ENCODE measurements at regions not wholly inside any gene's neighbourhood (a gene's known extent, or its start where the extent isn't known, plus 50 kb on each side); places are given as distances from the start of the nearest gene placed in this dataset.

DNA sequence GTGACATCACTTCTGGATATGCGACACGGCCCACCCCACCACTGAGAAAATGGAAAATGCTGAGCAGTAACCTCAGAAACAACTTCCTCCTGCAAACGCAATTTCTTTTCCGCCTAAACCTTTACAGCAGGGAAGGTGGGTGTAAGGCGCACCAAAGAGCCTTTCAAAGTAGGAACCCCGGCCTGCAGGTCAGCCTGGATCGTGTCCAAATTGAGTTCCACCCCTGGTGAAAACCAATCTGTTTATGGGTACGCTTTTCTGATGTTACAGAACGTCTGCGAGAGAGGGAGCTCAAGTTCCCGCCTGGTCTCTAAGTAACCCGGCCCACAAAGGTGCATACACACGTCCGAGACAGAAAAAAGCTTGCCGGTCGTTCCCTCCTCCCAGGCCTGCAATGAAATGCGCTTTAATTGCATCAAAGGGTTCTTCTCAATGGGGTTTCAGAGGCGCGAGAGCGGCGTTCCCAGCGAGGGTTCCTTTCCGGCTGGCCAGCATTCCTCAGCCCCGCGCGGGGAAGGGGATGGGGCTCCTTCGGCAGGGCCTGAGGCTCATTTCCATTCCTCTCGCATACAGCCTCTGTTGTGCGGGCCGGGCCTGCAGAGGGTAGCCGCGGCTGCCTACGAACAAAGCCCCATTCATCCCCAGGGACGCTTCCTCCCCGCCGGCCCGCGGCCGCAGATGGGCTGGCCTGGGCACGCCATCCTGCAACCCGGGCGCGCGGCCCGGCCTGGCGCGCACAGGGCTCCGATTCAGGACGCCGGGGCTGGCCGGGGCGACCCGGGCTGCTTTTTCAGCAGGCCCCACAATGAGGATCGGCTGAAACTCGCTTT is 138.1 kb downstream of the TMCO5A start:
- DNase-seq (ENCODE audit: low spot score): peak; percentile 92

DNA sequence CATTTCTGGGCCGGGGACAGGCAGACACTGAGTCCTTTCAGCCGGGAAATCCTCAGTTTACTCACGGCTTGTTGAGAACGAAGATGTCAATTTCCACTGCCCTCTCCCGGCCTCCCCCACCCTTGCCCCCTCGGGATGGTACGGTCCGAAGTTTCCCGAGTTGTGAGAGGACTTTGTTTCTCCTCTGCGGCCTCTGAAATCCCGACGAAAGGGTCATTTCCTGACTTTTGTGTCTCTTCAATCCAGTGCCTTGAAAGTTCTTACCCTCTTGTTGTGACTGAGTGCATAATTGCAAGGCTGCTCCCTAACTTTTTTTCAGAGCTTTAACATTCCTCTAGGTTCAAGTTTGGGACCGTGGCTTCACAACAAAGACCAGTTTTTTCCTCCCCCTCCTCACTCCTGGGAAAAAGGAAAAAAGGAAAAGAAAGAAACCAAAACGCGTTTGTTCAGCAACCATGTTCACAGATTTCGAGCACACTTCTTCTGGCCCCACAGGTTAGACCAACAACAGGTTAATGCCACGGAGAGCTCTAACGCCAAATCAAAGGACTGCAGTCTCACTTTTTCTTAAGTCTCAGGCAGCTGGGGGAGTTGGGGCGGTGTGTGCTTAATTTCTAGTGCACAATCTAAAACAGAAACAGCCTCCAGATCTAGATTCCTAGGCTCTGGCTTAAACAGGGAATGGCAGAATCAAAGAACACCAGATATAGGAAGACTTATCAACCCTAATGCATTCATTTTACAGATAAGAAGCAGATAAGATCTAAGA is 138.9 kb downstream of the TMCO5A start:
- DNase-seq (ENCODE audit: low spot score): no peak

DNA sequence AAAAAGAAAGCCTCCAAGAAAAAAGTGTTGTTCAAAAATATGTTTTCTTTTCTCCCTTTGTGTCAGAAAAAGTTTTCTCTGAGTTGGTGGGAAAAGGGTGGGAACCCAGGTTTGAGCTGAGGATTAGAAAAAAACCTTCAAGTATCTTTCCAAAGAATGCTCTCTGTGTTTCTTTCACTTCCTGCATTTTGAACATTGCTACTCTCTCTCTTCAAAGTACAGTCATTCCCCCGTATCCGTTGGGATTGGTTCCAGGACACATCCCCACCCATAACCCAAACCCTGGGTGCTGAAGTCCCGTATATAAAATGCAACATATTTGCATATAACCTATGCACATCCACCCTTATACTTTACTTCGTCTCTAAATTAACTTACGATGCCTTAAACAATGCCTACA is 139.6 kb downstream of the TMCO5A start:
- no peak for DNase-seq (ENCODE audit: low spot score)

DNA sequence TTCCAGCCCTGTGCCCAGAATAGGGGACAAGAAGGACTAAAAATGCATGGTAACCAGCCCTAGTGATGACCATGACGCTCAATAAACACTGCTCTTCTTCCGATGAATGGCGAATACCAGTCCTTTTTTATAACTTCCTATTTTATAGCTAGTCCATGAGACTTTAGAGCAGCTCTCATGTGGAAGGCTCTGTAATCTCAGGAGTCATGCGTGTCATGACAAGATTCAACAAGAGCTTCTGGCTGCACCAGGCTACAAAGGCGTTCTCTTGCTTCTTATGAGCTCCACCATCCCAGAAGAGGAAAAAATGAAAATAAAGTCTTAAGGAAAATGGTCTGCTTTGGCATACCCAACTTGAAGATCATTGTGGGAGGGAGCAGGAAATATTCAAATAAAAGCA is 141.0 kb downstream of the TMCO5A start:
- DNase-seq (ENCODE audit: low spot score): no peak

DNA sequence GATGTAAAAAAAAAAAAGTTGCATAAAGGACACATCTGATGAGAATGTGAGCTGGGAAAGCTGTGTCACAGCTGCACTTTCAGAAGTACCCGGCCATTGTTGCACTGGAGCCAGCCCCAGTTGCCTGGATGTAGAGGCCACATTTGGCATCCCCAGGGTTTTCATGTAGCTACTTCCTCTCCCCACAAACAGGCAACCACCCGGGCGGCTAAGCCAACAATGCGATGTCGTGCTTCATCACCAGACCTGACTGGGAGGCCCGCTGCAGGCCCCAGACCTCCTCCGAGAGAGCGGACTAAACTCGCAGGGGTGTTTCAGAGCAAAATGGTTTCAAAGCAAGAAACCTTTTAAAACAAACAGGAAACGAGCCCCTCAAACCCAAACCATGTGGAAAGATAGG is 142.3 kb downstream of the TMCO5A start:
- no peak for DNase-seq (ENCODE audit: low spot score)

DNA sequence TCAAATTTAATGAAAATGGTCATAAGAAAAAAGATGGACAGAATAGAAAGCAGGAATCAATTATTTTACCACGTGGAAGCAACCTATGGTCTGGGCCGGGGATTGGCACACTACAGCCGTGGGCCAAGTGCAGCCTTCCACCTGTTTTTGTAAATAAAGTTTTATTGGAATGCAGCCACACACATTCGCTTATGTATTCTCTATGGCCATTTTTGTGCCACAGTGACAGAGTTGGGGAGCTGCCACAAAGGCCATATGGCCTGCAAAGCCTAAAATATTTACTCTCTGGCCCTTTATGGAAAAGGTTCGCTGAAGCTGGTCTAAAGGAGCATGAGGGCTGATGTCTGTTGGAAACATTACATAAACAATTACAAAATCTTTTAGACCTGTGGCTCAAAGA is 144.8 kb downstream of the TMCO5A start:
- no peak for DNase-seq (ENCODE audit: low spot score)

DNA sequence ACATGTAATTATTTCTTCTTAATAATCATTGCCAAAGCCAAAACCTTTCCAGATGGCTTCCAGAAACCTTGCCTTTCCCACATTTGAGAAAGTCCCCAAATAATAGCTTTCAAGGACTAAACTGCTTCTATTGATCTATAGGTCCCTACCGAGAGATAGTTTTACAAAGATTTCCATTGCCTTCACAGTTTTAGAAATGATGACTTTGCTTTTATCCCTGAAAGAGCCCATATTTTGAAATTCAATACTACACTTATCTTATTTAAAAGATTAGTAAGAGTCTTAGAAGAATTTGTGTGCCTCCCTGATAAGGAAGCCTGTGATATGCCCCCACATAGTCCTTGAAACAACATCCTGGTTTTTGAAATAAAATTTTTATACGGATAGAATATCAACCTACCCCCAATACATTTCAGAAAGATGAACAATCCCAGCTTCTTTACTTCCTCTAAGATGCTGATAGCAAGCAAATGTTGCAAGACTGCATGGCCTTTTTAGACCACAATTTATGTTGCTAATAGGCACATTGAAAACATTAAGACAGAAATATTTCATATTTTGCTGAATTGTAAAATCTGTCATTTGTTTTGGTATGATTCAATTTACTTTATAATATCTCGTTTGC is 146.3 kb downstream of the TMCO5A start:
- DNase-seq (ENCODE audit: low spot score): no peak

DNA sequence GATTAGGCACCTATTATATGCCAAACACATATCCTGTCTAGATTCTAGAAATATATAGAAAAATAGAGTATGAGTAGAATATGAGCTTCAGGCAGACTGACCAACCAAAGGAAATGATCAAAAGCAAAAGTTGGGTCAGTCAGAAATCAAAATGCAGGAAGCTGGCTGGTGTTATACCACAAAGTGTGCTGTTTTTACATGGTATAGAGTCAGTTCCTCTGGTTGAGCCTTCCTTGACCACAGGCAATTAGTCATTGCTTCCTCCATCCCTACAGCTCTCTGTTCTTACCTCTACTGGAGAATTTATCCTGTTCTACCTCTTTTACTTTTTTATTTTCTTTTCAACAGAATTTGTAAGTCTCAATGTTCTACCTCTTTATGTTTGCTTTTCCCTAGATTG is 149.8 kb downstream of the TMCO5A start:
- DNase-seq (ENCODE audit: low spot score): no peak

DNA sequence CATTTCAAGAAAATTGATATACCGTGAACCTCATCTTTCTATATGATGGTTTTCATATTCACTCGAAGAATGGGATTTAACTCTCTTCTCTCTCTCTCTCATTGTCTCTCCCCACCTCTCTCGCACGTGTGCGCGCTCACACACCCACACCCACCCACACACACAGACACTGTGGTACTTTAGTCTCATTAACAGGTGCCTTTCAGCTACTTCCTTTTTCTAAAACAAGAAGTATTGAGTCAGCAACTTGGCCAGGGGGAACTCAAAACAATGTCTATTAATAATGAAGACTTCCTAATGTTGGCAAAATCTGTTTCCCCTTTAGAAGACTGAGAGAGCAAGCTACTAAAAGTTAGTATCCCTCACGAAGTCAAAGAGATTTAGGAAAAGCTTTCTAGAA is 150.7 kb downstream of the TMCO5A start:
- no peak for DNase-seq (ENCODE audit: low spot score)

DNA sequence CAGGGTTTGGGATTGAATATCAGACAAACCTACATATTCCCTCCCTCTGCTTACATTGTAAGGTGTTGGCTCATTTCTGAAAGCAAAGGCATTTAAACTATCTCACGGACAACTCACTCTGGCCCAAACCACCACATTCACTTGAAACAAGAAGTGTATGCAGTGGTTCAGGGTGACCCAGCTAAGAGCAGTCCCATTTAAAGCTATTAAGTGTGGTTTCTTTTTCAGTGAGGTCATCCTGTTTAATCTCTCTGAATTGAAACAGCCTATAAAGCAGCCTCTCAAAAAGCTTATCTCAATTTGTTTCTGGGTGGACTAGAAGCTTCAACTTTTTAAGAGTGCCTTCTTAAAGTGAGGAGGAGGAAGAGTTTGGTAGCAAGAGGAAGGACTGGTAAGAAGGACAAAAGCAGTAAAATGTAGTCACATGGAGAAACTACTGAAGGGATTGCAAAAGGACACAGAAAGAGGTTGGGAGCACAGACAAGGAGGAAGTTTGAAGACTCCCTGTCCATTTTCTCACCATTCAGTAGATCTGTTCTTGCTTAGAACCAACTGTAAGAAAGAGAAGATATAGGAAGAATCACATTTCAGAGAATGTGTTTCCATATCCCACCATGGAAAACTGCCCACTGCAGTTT is 151.6 kb downstream of the TMCO5A start:
- no peak for DNase-seq (ENCODE audit: low spot score)

DNA sequence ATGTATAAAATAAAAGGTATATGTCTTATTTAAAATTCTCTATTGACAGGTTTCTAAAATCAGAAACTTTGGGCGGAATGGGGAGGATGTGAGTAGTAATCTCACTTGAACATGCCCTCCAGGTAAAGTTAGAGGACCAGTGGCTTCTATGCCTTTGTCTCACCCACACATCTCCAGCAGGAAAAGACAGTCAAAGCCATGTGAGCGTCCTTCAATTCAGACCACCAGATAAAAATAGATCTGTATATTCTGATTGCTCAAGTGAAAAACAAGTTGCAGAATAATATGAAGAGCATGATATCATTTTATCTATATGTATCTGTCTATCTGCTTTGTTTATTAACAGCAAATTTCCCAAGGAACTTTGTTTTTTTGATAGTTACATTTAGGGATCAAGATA is 152.2 kb downstream of the TMCO5A start:
- no peak for DNase-seq (ENCODE audit: low spot score)

DNA sequence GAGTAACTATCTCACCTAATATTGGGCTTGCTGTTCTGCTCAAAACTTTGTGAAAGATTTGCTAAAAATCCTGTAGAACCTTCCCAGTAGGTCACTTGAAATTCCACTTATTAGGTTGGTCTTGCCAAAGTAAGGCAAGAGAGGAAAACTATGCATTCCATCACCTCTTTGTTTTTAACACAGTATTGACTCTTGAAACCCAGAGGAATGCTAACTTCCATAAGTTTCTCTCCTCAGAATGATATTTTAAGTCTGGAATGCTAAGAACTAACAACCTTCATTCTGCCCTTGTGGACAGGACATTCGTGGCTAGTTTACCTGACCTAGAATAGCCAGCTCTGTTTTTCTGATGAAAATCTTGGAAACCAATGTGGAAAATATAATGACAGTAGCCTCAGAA is 154.5 kb downstream of the TMCO5A start:
- no peak for DNase-seq (ENCODE audit: low spot score)

DNA sequence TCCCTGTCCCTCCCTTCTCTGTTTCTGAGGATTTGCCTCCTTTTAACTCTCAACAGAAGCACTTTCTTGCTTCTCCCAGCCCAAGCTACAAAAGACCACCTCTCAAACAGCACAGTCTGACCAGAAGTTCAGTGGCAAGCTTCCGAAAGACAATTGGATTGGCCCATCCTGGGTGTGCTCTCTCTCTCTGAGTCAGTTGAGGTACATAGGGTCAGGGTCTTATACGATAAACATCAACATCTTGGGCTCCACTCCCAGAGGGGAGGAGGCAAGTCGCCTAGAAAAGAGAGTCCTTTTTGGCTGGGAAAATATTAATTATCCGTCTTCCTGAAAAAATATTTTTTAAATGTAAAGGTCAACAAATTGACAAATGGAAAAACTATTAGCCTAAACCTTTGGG is 155.8 kb downstream of the TMCO5A start:
- no peak for DNase-seq (ENCODE audit: low spot score)

DNA sequence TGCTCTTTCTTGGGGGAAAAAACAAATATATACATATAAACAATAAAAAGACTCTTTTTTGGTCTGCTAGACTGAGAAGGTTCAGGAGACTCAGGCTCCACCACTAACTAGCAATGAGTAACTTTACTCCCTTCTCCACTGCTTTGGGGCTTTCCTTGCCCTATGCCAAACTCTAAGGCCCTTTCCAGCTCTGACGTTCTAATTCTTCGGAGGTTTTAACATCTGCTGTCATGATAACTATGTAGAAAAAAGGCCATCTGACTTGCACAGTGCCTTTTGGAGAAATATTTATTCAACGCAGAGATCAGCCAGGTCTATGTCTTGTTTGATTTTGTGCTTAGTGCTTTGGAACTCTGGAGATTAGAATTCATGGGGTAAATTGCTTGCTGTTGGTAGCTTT is 156.2 kb downstream of the TMCO5A start:
- DNase-seq (ENCODE audit: low spot score): no peak

DNA sequence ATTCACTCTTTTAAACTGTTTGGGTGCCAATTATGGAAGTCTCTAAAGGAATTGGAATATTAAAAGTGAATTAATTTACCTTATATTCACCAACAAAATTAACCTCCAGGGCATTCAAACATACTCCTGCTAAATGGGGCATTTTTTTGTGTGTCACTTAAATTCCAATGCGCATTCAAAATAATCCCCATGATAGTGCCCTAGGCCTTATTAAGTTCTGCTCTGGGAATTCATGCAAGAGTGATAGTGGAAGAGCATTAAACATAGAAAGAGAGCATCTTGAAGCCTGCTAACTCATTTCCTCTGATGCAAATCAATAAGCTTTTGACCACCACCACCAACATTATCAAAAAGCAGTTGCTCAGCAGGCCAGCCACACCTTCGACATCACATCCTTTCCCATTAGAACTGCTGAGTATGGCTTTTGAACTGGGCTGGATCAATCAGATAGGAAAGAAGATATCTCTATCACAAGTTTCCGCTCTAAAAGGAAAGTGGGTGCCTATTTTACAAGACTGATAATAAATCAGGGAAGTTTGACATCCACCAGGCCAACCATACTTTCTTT is 156.7 kb downstream of the TMCO5A start:
- DNase-seq (ENCODE audit: low spot score): no peak

DNA sequence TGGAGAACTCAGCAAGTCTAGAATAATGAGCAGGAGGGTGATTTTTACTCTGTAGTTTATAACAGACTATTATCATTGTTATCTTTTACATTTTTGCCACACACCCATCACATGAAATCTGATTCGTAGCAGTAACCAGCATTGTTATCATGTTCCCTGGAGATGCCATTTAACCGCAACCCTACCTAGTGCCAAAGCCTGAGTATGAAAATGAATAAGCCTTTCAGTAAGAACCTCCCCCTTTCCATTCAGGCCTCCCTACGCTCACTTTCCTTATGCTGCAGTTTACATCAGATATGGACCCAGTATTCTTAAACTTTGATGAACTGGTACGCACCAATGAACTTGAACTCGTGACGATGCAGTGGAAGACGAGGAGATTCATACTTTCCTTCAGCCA is 158.7 kb upstream of the SPRED1 start:
- DNase-seq (ENCODE audit: low spot score): no peak

DNA sequence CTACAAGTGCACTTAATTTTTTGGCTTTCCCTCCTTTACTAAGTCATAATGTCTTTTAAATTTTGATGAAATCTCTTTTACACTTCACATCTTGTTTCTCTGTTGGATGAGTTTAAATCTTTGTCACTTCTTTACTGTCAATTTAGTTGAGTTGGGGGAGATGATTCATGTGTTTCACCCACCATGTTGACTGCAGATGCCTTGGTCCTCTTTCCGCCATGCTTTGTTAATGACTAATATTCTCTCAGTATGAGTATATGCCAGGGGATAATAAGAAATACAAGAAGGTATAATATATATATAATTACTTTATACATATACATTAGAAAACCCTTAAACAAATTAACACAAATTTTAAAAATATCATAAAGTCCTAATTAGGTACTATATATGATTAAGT is 149.7 kb upstream of the SPRED1 start:
- DNase-seq (ENCODE audit: low spot score): no peak

DNA sequence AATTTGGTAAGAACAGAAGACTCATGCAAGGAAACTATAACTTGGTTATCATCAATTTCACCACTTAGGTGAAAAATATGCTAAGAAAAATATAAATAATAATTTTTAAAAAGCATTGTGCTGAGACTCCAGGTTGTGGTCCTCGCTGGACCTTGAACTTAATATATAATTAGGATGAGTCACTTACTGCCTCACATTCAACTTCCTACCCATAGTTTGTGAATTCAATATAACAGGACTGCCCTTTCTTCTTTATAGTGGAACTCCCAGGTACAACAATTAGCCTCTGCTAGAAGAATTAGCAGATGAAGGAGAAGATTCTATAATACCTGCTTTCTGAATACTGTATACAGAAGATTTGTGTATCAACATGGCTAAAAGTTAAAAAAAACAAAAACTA is 149.1 kb upstream of the SPRED1 start:
- DNase-seq (ENCODE audit: low spot score): no peak

DNA sequence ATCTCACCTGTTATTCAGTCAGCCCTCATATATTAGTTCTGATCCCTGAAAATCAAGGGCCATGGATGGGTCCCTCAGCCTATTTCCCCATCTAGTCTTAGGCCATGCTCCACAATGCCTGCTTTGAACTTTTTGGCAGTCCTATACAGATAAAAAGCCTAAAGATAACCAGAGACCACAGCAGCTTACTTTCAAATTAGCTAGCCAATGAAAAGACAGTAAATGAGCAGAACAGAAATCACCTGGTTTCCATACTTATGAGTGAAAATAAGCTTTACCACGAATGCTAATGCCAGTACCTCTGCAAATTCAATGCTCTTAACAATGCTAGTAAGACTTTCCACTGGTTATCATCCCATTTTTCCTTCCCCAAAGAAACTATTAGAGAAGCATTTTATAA is 141.6 kb upstream of the SPRED1 start:
- no peak for DNase-seq (ENCODE audit: low spot score)

DNA sequence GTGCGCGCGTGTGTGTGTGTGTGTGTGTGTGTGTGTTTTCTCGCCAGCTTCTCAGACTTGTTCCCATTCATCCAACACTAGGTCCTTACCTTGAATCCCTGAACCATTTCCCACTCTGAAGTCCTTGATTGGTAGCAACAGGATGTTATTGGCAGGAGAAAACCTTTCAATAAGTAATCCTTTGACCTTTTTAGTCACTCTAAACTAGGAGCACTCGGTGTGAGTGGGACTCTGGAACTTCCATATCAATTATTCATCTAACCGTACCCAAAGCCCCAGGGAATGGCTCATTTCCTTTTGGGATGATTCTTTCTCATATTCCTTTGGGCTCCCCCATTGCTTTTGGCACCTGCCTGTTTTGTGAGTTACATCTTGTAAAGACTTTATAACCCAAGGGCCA is 140.2 kb upstream of the SPRED1 start:
- DNase-seq (ENCODE audit: low spot score): no peak

DNA sequence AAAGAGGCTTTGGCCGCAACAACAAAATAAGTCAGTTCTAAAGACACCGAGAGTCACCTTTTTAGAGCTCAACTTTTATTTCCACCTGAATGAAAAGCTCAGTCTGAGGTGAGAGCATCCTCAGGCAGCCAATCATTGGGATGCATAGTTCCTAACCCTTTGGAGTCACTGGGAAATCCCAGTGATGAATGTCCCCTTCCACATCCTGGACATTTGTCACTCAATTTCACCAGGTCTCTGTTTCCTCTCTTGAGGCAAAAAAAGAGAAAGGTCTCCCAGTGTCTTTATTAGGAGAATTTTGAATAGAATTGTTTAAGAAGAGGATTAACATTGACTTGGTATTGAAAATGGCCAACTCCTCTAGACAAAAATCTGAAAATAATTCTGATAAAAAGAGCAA is 137.5 kb upstream of the SPRED1 start:
- DNase-seq (ENCODE audit: low spot score): no peak

DNA sequence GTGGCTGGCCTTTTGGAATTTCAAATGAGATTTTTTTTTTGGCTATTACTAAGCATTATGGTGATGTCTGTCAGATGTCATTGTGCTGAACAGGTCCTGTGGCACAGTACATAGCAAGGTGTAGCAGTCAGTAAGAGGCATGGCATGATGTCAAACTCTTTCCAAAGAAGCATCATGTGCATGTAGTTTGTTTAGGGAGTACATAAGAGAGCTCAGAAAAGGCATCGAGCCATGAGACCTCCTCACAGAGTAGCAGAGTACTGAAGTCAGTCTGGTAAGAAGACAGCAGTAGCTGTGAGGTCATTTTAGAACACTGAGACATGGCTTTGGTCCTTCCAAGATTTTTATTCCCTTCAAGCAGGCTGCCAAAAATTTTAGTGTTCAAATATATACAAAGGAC is 134.9 kb upstream of the SPRED1 start:
- no peak for DNase-seq (ENCODE audit: low spot score)
